ENCODE measurements at regions not wholly inside any gene's neighbourhood (a gene's known extent, or its start where the extent isn't known, plus 50 kb on each side); places are given as distances from the start of the nearest gene placed in this dataset.

DNA sequence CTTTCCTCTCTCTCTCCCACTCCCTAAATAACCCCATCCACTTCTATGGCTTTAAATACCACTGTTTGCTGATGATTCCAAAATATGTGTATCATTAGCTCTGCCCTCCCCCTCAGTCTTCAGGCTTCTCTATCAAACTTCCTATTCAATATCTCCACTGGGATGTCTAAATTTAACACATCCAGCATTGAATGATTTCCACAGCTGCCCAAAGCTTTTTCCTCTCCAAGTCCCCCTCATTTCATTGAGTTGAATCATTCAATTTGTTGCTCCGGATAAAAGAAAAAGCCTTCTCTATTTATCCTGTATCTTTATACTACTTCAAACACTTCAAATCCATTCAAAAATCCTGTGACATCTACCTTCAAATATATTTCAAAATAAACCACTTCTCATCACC is 225.0 kb downstream of the SEC16B start:
- DNase-seq (ENCODE audit: low read depth) = no peak
- TF ChIP-seq CTCF (IDR thresholded peaks at IDR 0.05; ENCODE audit: insufficient read depth, low read length) = no peak
- no peak overlapping the region for H3K4me3 ChIP-seq (ENCODE audit: low read depth, low read length)

- TF ChIP-seq CTCF (IDR thresholded peaks at IDR 0.05; ENCODE audit: insufficient read depth, low read length) = no peak
- DNase-seq (ENCODE audit: low read depth) = no peak
- no peak overlapping the region for H3K4me3 ChIP-seq (ENCODE audit: low read depth, low read length)
Measured at GRCh38 chr1:177741476-177741875, 228.4 kb downstream of the SEC16B start.

GRCh38 chr1:177739780-177740179 is 230.1 kb downstream of the SEC16B start:
- DNase-seq (ENCODE audit: low read depth) = no peak
- H3K4me3 ChIP-seq (ENCODE audit: low read depth, low read length) = no peak overlapping the region
- TF ChIP-seq CTCF (IDR thresholded peaks at IDR 0.05; ENCODE audit: insufficient read depth, low read length) = no peak

DNA sequence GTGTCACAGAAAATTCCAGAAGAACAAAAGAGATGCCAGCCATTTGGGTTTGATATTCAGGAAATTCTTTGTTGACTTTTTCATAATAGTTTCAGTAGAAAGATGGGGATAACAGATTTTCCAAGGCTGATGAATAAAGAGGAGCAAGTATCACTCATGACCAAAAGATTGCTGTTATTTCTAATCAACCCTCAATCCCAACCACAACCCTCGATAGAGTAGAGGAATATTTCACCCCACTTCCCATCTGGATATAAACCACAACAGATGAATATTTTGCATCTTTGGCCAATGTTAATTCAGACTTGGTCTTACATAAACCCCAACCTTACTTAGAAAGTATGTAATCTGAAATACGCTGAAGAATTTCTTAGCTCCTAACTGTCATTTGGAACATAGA is 232.4 kb downstream of the SEC16B start:
- no peak for DNase-seq (ENCODE audit: low read depth)
- H3K4me3 ChIP-seq (ENCODE audit: low read depth, low read length) = no peak overlapping the region
- TF ChIP-seq CTCF (IDR thresholded peaks at IDR 0.05; ENCODE audit: insufficient read depth, low read length) = no peak

DNA sequence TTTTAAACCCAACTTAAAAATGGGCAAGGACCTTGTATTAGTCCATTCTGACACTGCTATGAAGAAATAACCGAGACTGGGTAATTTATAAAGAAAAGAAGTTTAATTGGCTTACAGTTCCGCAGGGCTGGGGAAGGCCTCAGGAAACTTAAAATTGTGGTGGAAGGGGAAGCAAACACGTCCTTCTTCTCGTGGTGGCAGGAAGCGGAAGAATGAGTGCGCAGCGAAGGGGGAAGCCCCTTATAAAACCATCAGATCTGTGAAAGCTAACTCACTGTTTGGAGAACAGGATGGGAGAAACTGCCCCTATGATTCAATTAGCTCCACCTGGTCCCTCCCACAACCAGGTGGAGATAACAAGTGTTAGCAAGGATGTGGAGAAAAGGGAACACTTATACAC is 237.7 kb downstream of the SEC16B start:
- H3K4me3 ChIP-seq (ENCODE audit: low read depth, low read length) = no peak overlapping the region
- no peak for DNase-seq (ENCODE audit: low read depth)
- TF ChIP-seq CTCF (IDR thresholded peaks at IDR 0.05; ENCODE audit: insufficient read depth, low read length) = no peak

DNA sequence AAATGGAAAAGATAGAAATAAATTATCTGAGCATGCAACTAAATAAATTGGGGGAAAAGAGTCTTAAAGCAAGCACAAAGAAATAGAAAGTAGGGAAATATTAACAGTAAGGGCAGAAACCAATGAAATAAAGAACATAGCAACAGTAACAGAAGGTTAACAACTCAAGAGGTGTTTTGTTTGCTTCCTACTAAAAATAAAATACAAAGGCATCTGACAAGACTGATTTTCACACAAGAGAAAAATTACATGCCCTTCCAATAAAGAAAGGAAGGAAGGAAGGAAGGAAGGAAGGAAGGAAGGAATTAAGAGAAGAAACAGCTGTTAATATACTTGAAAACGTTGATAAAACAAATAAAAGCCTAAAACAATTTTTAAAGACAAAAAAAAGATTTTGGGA is 240.2 kb downstream of the SEC16B start:
- no peak for DNase-seq (ENCODE audit: low read depth)
- no peak for TF ChIP-seq CTCF (IDR thresholded peaks at IDR 0.05; ENCODE audit: insufficient read depth, low read length)
- no peak overlapping the region for H3K4me3 ChIP-seq (ENCODE audit: low read depth, low read length)

DNA sequence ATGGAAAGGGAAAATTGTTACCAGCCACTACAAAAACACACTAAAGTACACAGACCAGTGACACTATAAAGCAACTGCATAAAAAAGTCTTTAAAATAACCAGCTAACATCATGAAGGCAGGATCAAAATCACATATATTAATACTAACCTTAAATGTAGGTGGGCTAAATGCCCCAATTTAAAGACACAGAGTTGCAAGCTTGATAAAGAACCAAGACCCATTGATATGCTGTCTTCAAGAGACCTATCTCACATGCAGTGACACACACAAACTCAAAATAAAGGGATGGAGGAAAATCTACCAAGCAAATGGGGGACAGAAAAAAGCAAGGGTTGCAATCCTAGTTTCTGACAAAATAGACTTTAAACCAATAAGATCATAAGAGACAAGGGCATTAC is 246.3 kb downstream of the SEC16B start:
- no peak overlapping the region for H3K4me3 ChIP-seq (ENCODE audit: low read depth, low read length)
- TF ChIP-seq CTCF (IDR thresholded peaks at IDR 0.05; ENCODE audit: insufficient read depth, low read length) = no peak
- no peak for DNase-seq (ENCODE audit: low read depth)

All from fibroblast of the aortic adventitia (primary cell).